Kidney (tissue), 13 donors: ENCODE measurements at regions not wholly inside any gene's neighbourhood (a gene's known extent, or its start where the extent isn't known, plus 50 kb on each side); places are given as distances from the start of the nearest gene placed in this dataset.
A peak's percentile ranks its signal among the peaks of the same experiment; 100 is the strongest.

Experiments
- DNase-seq, 5 donors: peaks; one replicate each; pipeline ENCODE4 v3.0.0-alpha.2; 2013 to 2020
- FAIRE-seq: peaks from 2 replicates; lab custom pipeline; 2012; peaks lifted over from hg19 to GRCh38; lab: Jason Lieb, UNC
- H3K27ac ChIP-seq, 2 donors: one replicate each; pipeline ENCODE4 v1.7.0; 2013; ENCODE audit warnings: low read depth in 2 of 2, low read length in 2 of 2, inconsistent platforms in 1 of 2
- H3K27me3 ChIP-seq: one replicate; pipeline ENCODE4 v1.7.1; 2013; ENCODE audit warnings: low read length, inconsistent platforms; ENCODE audit not compliant: control insufficient read depth, insufficient read depth
- H3K36me3 ChIP-seq, 3 donors: one replicate each; pipeline versions ENCODE4 v1.7.0 to v1.7.1; 2013; ENCODE audit warnings: low read length in 3 of 3, control low read depth in 1 of 3, inconsistent platforms in 1 of 3; ENCODE audit not compliant: insufficient read depth in 3 of 3, control insufficient read depth in 2 of 3
- H3K4me1 ChIP-seq, 3 donors: one replicate each; pipeline versions ENCODE4 v1.7.0 to v1.7.1; 2013; ENCODE audit warnings: low read length in 3 of 3, inconsistent platforms in 1 of 3, low read depth in 1 of 3; ENCODE audit not compliant: control insufficient read depth in 2 of 3, insufficient read depth in 2 of 3
- H3K4me3 ChIP-seq, 3 donors: one replicate each; pipeline versions ENCODE4 v1.7.0 to v1.8.1; 2013; ENCODE audit warnings: low read length in 3 of 3, control low read depth in 1 of 3, inconsistent platforms in 1 of 3
- H3K9ac ChIP-seq, 3 donors: one replicate each; pipeline versions ENCODE4 v1.7.0 to v1.7.1; 2013; ENCODE audit warnings: low read length in 3 of 3, control low read depth in 1 of 3, inconsistent platforms in 1 of 3
- H3K9me3 ChIP-seq, 3 donors: one replicate each; pipeline versions ENCODE4 v1.7.0 to v1.7.1; 2013; ENCODE audit warnings: low read length in 3 of 3, control low read depth in 1 of 3, inconsistent platforms in 1 of 3; ENCODE audit not compliant: control insufficient read depth in 2 of 3, insufficient read depth in 1 of 3
- intact Hi-C: fragments of 100-400 bp; cut with DNase I; formaldehyde crosslinking; loops from one replicate; pipeline ENCODE4 v1.11.1; 2022
- TF ChIP-seq, protein P1 (sequence below): IDR thresholded peaks from 3 replicates; pipeline ENCODE4 v1.5.1; 2012; ENCODE audit warnings: mild to moderate bottlenecking, moderate library complexity, borderline replicate concordance; ENCODE audit not compliant: insufficient read depth; ENCODE audit errors: extremely low read depth
- donor health status: control.
- donor health status: control.
- donor health status: control.
- donor health status: control.
- donor health status: control.
- donor health status: DM: yes; HTN: yes; CAD: no.
- donor health status: Normal renal cell carcinoma (clear cell type).

DNA sequence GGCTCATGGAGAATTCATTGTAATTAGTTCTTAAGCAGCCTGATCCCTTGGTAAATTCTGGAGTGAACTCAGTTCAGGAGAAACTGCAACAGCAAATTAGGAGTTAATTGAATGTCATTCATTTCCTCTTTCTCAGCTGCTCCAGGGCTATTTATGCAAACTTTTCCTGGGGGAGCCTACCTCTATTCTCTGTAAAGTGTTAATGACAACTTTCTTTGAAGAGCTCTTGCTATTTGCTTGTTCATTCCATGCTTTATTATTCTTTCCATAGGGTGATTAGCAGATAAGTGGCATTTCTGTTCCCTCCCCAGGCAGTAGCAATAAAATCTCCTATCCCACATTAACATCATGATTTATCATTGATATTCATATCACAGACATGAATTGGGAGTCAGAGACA is 267.6 kb upstream of the DDI1 start:
- Histone ChIP-seq H3K9ac (no peak overlapping the region), H3K4me3 (no peak overlapping the region), H3K9me3 (no peaks in the 10 kb centered on the region), H3K36me3 (no peaks in the 10 kb centered on the region), H3K27me3 (no peaks in the 10 kb centered on the region), H3K4me1 (no peaks in the 10 kb centered on the region), H3K27ac (no peak overlapping the region)
- FAIRE-seq (no peak), DNase-seq (no peak)
- intact Hi-C loops, result no loop called here
- TF ChIP-seq, protein P1, sequence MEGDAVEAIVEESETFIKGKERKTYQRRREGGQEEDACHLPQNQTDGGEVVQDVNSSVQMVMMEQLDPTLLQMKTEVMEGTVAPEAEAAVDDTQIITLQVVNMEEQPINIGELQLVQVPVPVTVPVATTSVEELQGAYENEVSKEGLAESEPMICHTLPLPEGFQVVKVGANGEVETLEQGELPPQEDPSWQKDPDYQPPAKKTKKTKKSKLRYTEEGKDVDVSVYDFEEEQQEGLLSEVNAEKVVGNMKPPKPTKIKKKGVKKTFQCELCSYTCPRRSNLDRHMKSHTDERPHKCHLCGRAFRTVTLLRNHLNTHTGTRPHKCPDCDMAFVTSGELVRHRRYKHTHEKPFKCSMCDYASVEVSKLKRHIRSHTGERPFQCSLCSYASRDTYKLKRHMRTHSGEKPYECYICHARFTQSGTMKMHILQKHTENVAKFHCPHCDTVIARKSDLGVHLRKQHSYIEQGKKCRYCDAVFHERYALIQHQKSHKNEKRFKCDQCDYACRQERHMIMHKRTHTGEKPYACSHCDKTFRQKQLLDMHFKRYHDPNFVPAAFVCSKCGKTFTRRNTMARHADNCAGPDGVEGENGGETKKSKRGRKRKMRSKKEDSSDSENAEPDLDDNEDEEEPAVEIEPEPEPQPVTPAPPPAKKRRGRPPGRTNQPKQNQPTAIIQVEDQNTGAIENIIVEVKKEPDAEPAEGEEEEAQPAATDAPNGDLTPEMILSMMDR, result no peak

DNA sequence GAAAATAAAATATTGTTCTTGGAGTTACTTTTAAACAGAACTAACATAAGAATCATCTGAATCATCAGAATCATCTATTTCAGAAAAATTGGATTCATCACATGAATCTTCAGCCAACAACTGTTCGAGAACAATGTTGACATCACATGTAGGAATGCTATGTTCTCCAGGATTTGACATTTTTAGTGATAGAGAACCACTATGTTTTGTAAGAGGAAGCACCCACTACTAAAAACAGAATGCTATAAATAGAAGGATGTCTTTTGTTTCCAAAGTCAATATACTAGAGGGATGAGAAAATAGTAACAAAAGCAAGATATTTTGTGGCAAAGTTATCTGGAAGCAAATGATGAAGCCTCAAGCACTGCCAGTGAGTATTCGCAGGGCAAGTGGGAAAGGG is 263.4 kb upstream of the DDI1 start:
- Histone ChIP-seq H3K9me3 (no peaks in the 10 kb centered on the region), H3K27ac (peak overlapping the region in 1 of 2 donors; percentile 23), H3K4me1 (no peaks in the 10 kb centered on the region), H3K27me3 (no peaks in the 10 kb centered on the region), H3K4me3 (no peak overlapping the region), H3K36me3 (no peaks in the 10 kb centered on the region), H3K9ac (no peak overlapping the region)
- TF ChIP-seq, protein P1, result no peak
- FAIRE-seq (peak; percentile 53), DNase-seq (no peak)
- intact Hi-C loops, result no loop called here

DNA sequence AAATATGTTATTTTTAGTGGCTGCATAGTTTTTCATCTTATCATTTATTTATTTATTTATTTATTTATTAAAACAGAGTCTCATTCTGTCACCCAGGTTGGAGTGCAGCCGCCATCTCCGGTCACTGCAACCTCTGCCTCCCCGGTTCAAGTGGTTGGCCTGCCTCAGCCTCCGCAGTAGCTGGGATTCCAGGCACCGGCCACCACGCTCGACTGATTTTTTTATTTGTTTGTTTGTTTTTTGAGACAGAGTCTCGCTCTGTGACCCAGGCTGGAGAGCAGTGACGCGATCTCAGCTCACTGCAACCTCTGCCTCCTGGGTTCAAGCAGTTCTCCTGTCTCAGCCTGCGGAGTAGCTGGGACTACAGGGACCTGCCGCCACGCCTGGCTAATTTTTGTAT is 262.9 kb upstream of the DDI1 start:
- Histone ChIP-seq H3K9ac (no peak overlapping the region), H3K27me3 (no peaks in the 10 kb centered on the region), H3K36me3 (no peaks in the 10 kb centered on the region), H3K4me1 (no peaks in the 10 kb centered on the region), H3K27ac (no peak overlapping the region), H3K9me3 (no peaks in the 10 kb centered on the region), H3K4me3 (no peak overlapping the region)
- intact Hi-C loops, result no loop called here
- peak in 2 of 5 donors; percentile 26 to 75 for DNase-seq
- FAIRE-seq, result no peak
- TF ChIP-seq, protein P1, result no peak

DNA sequence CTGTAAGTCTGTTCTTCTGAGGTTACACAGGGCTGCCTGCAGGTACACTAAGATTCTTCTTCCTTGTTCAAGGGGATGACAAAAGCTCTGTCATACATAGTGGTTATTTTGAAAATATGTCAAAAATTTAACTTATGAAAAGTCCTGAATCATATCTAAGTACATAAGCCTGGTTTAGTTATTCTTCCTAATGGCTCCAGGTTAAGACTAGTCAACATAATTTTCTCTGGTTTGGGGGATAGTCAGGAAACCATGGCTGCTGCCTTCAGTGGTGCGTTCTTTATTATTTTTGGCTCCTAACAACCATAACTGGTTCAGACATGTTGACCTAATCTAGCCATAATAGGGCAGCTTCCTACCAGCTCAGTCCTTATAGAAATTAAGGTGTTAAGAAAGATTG is 257.4 kb upstream of the DDI1 start:
- no peak overlapping the region for H3K4me3 ChIP-seq
- H3K4me1 ChIP-seq, result no peaks in the 10 kb centered on the region
- FAIRE-seq (no peak), DNase-seq (no peak)
- H3K9ac ChIP-seq, result no peak overlapping the region
- no peaks in the 10 kb centered on the region for H3K27me3 ChIP-seq
- H3K9me3 ChIP-seq, result no peaks in the 10 kb centered on the region
- H3K36me3 ChIP-seq, result no peaks in the 10 kb centered on the region
- no peak overlapping the region for H3K27ac ChIP-seq
- intact Hi-C loops, result no loop called here
- TF ChIP-seq, protein P1, result no peak
